ENCODE measurements at regions not wholly inside any gene's neighbourhood (a gene's known extent, or its start where the extent isn't known, plus 50 kb on each side); places are given as distances from the start of the nearest gene placed in this dataset.

DNA sequence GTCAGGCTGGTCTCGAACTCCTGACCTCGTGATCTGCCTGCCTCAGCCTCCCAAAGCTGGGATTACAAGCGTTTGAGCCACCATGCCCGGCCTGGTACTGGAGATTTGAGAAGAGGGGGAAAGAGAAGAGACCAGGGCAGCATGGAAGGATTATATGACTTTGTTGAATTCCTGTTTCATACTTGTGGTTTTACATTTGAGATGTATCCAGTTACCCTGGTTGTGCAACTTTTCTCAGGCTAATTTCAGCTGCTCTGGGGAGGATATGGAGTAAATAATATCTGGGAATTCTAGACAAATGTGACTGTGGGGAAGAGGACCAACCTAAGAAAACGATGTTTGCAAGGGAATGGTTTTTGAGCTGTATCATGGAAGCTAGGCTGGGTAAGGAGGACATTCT, 89.5 kb upstream of the GREM2 start:
- H3K27ac ChIP-seq (replicated peaks), result no peak overlapping the region
- no peak for DNase-seq (ENCODE audit: low read depth in 1 of 2, low spot score in 1 of 2)
- no peak overlapping the region for H3K4me3 ChIP-seq (replicated peaks; ENCODE audit: insufficient read depth, low read length)
- no peaks in the 10 kb centered on the region for H3K27me3 ChIP-seq (ENCODE audit: insufficient read depth, poor library complexity, severe bottlenecking)
- no peak for TF ChIP-seq POLR2AphosphoS5 (IDR thresholded peaks at IDR 0.05; ENCODE audit: low read depth)
- TF ChIP-seq, protein P1, sequence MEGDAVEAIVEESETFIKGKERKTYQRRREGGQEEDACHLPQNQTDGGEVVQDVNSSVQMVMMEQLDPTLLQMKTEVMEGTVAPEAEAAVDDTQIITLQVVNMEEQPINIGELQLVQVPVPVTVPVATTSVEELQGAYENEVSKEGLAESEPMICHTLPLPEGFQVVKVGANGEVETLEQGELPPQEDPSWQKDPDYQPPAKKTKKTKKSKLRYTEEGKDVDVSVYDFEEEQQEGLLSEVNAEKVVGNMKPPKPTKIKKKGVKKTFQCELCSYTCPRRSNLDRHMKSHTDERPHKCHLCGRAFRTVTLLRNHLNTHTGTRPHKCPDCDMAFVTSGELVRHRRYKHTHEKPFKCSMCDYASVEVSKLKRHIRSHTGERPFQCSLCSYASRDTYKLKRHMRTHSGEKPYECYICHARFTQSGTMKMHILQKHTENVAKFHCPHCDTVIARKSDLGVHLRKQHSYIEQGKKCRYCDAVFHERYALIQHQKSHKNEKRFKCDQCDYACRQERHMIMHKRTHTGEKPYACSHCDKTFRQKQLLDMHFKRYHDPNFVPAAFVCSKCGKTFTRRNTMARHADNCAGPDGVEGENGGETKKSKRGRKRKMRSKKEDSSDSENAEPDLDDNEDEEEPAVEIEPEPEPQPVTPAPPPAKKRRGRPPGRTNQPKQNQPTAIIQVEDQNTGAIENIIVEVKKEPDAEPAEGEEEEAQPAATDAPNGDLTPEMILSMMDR (IDR thresholded peaks at IDR 0.05; ENCODE audit: insufficient read depth, low read length), result no peak
- TF ChIP-seq GABPA (IDR thresholded peaks at IDR 0.05; ENCODE audit: low read depth), result no peak
- no peak for TF ChIP-seq SPI1 (IDR thresholded peaks at IDR 0.05; ENCODE audit: borderline replicate concordance, low read depth)
- no peak for TF ChIP-seq REST (IDR thresholded peaks at IDR 0.05; ENCODE audit: insufficient replicate concordance, low read depth)

GRCh38 chr1:240695416-240695815, 83.5 kb upstream of the GREM2 start:
- TF ChIP-seq REST (IDR thresholded peaks at IDR 0.05; ENCODE audit: insufficient replicate concordance, low read depth) (no peak), POLR2AphosphoS5 (IDR thresholded peaks at IDR 0.05; ENCODE audit: low read depth) (no peak), GABPA (IDR thresholded peaks at IDR 0.05; ENCODE audit: low read depth) (no peak)
- TF ChIP-seq, protein P1 (IDR thresholded peaks at IDR 0.05; ENCODE audit: insufficient read depth, low read length), result no peak

GRCh38 chr1:240693844-240694243, 81.9 kb upstream of the GREM2 start:
- no peak for DNase-seq (ENCODE audit: low read depth in 1 of 2, low spot score in 1 of 2)
- Histone ChIP-seq H3K27ac (replicated peaks) (no peak overlapping the region), H3K27me3 (ENCODE audit: insufficient read depth, poor library complexity, severe bottlenecking) (no peaks in the 10 kb centered on the region), H3K4me3 (replicated peaks; ENCODE audit: insufficient read depth, low read length) (no peak overlapping the region)
- TF ChIP-seq, protein P1 (IDR thresholded peaks at IDR 0.05; ENCODE audit: insufficient read depth, low read length), result no peak
- TF ChIP-seq POLR2AphosphoS5 (IDR thresholded peaks at IDR 0.05; ENCODE audit: low read depth), result no peak
- no peak for TF ChIP-seq GABPA (IDR thresholded peaks at IDR 0.05; ENCODE audit: low read depth)
- no peak for TF ChIP-seq SPI1 (IDR thresholded peaks at IDR 0.05; ENCODE audit: borderline replicate concordance, low read depth)
- TF ChIP-seq REST (IDR thresholded peaks at IDR 0.05; ENCODE audit: insufficient replicate concordance, low read depth), result no peak

More at GRCh38 chr1:240695416-240695815, 83.5 kb upstream of the GREM2 start:
- H3K27me3 ChIP-seq (ENCODE audit: insufficient read depth, poor library complexity, severe bottlenecking), result no peaks in the 10 kb centered on the region
- no peak for DNase-seq (ENCODE audit: low read depth in 1 of 2, low spot score in 1 of 2)
- no peak overlapping the region for H3K27ac ChIP-seq (replicated peaks)
- no peak overlapping the region for H3K4me3 ChIP-seq (replicated peaks; ENCODE audit: insufficient read depth, low read length)

All from HL-60 (cell line).